GM21526 (cell line): ENCODE measurements at regions not wholly inside any gene's neighbourhood (a gene's known extent, or its start where the extent isn't known, plus 50 kb on each side); places are given as distances from the start of the nearest gene placed in this dataset.
"Not testable (repeated sequence)": the region's sequence is repeated elsewhere in the genome, so short reads cannot be mapped to it uniquely, and the experiment has no call there.

Source experiments
- ATAC-seq: cut with Tn5 transposase; IDR thresholded peaks from one replicate; pipeline ENCODE4 v1.9.1; 2021; ENCODE audit warnings: moderate library complexity; ENCODE audit not compliant: unreplicated experiment, low FRiP score

DNA sequence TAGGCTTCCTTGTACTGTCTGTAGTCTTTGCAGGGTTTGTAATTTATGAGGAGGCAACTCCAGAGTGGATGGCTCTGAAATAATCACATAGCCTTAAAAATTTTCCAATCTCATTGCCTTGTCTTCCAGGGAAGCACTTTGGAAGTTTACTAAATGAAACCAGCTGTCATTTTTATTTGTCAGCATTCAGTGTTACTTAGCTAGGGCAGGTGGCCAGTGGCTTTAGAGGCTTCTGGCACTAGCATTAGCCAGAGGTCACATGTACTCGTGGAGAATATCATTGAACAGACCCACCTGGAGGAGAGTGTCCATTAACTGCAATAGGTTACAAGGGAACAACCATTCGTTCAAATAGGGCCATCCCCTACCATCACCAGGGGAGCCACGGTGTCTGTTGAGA is 160.3 kb upstream of the SLC28A3 start:
- no peak for ATAC-seq

DNA sequence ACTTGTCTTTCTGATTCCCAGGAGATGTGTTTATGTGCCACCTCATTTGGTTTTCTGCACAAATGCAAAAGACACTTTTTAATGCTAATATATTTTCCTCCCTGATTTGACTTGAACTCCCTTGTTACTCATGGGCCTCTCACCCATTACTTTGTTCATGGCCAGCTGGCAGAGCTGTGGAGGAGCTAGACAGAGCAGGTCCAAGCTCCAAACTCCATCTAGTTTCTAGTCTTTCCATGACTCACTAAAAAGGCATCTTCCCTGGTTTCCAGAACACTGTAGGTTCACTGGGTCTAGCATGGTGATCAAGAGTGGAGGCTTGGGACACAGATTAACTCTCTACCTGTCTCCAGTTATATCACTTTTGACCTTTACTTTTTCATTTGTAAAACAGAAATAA is 161.0 kb upstream of the SLC28A3 start:
- ATAC-seq: no peak

DNA sequence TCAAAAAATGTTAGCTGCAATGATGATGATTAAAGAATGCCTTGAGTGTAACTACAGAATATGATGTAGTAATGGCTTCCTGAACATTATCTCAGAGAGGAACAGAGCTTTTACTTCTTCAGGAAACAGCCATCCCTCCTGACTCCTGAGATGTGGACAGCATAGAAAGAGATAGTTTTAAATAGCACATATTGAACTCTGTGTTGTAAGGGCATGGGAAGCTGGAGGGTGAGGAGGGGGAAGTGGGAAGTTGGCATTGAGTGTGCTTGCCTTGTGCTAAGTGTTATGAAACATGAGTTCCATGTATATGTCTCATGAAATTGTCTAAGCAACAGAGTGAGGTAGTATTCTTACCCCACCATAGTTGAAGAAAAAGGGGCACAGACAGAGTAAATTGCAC is 161.5 kb upstream of the SLC28A3 start:
- ATAC-seq: no peak

DNA sequence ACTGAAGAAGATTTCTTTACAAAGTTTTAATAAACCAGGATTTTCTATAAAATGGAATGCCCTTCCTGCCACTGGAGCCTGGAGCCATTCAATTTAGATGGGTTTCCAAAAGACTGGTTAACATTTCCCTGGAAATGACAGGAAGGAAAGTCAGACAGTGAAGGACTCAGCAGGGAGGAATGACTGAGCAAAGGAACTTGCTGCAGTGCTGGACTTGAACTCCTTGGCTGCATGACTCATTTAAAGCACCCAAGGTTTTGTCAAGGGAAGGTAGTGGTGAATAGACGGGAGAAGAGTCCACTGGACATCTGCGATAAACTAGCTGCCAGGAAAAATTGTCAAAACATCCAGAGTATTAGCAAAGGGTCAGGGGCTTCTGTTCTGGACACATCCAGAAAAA is 163.8 kb upstream of the SLC28A3 start:
- no peak for ATAC-seq

DNA sequence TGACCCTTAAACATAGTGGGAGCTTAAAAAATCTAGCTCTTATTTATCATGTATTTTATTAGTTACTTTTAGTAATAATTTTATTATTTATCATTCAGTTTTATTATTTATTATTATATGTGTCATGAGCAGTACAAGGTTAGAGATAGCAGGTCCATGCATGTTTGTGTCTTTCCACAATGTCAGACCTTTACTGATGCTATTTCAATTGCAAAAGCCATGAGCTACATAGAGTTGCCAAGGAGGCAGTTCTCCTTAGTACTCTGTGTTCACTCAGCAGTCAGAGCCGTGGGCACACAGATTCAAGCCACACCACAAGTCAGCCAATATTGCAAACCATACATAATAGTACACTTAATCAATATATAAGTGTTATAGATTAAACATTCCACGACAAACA is 157.9 kb upstream of the NTRK2 start:
- no peak for ATAC-seq

DNA sequence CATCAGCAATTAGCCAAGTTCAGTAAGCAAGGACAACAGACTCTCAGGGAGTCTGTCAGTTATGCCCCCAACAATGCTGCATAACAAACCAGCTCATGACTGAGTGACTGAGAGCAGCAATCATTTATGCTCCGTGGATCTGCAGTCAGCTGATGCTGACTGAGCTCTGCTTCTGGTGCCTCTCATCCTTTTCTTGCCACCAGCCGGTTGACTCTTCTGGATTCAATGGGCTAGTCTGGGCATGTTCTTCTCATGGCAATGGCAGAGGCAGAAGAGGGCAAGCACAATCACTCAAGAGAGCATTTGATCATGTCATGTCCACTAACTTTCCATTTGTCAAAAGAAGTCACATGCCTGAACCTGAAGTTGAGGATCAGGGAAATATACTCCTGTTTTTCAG is 157.0 kb upstream of the NTRK2 start:
- ATAC-seq: no peak

DNA sequence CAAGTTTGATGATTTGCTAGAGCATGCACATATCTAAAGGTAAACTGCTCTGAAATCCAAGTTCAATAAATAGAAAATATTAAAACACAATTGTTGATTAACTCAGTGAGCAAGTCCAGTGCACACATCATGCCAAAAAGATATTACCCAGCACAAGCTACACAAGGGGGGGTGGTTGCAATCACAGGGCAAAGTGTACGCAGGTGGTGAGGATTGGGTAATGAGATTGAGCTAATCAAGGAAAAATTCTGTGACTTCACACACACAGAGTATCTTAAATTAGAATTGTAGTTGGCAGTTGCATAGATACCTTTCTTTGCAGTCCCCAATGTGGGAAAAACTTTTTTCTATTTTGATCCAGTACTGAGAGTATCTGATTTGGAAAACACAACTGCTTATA is 156.1 kb upstream of the NTRK2 start:
- ATAC-seq: no peak

DNA sequence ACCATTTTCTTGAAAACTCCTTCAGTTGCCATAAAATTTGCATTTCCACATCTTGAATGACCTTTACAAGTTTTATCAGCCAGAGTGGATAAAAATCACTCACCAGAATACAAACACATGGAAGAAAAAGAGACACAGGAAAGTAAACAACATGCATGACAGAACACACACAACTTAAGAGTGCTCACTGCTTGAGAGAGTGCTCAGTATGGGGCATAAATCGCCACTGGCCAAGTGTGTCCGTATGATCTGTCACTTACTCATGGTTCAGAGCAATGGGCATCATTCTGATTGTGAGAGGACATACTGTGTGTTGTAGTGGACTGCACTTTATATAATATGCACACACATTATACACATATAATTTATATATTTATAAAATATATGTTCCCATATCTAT is 155.6 kb upstream of the NTRK2 start:
- ATAC-seq: no peak

DNA sequence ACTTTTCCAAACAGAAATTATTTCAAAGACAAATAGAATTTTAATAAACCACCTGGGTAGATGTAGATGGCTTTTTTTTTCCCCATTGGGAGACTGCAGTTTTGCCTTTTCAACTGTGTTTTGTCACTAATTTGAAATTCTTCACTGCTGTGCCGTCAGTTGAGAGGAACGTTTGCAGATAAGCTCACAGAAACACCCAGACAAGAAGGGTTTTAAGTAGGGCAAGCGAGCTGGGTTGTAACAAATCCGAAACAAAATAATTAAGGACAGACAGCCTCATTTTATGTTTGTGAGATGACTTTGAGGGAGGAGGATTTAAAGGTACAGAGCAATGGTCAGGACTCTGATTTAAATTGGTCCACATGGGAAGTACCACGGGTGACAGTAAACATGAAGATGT is 155.1 kb upstream of the NTRK2 start:
- no peak for ATAC-seq

DNA sequence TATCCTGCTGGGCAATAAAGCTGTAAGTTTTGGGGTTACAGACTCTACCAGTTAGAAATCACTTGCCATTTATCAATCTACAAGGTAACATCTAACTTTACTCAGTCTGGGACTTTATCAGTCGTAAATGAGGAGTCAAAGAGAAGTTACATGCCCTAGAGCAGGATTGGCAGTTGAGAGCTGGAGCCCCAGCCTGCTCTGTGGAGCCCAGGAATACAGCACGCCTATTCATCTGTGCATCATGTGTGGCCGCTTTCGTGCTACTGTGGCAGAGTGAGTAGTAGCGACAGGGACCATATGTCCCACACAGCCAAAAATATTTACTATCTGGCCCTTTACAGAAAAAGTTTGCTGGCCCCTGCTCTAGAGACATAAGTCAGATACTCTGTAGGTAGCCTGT is 152.5 kb upstream of the NTRK2 start:
- ATAC-seq: no peak

DNA sequence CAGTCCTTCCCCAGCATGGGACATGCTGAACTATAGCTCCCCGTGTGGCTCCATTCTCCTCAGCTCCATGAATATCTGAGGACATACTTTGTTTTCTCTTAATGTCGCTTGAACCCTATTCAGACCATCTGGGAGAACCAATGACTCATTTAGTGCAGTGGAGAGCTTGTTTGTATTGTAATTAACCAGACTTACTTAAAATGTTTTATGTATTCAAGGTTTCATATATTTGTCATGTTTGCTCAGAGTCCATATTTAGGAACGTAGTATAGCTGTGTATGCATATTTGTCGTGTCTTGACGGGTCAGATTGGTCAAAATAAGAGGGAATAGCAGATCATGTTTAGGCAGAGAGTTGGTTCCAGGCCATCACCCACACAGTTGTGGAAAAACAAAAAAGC is 150.1 kb upstream of the NTRK2 start:
- ATAC-seq: no peak

DNA sequence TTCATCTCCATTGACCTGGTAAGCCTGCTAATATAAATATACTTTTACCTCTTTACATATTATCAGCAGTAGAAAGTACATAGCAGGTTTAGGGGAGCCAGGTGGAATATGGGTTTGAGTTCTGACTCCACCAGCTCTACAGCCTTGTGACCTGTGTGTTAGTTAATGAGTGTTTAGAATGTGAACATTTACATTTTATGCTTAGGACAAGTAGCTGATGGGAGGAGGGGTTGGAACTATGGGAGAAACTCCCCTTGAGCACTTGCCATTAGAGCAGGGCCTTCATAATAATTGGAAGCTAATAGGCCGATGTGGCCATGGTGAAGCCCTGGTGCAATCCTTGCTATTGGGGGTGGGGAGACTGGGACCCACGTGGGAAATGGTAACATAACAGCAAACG is 148.3 kb upstream of the NTRK2 start:
- ATAC-seq: no peak

DNA sequence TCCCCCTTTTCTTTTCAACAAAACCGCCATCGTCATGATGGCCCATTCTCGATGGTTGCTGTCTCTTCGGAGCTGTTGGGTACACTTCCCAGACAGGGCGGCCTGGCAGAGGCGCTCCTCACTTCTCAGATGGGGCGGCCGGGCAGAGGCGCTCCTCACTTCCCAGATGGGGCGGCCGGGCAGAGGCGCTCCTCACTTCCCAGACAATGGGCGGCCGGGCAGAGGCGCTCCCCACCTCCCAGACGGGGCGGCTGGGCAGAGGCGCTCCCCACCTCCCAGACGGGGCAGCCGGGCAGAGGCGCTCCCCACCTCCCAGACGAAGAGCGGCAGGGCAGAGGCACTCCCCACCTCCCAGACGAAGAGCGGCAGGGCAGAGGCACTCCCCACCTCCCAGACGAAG is 143.3 kb upstream of the NTRK2 start:
- not testable (repeated sequence) for ATAC-seq

DNA sequence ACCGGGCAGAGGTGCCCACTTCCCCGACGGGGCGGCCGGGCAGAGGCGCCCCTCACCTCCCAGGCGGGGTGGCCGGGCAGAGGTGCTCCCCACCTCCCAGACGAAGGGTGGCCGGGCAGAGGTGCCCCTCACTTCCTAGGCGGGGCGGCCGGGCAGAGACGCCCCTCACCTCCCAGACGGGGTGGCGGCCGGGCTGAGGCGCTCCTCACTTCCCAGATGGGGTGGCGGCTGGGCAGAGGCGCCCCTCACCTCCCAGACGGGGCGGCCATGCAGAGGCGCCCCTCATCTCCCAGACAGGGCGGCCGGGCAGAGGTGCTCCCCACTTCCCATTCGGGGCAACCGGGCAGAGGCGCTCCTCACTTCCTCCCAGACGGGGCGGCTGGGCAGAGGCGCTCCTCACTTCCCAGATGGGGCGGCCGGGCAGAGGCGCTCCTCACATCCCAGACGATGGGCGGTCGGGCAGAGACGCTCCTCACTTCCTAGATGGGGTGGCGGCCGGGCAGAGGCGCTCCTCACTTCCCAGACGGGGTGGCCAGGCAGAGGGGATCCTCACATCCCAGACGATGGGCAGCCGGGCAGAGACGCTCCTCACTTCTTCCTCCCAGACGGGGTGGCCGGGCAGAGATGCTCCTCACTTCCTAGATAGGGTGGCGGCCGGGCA is 142.3 kb upstream of the NTRK2 start:
- ATAC-seq: not testable (repeated sequence)

DNA sequence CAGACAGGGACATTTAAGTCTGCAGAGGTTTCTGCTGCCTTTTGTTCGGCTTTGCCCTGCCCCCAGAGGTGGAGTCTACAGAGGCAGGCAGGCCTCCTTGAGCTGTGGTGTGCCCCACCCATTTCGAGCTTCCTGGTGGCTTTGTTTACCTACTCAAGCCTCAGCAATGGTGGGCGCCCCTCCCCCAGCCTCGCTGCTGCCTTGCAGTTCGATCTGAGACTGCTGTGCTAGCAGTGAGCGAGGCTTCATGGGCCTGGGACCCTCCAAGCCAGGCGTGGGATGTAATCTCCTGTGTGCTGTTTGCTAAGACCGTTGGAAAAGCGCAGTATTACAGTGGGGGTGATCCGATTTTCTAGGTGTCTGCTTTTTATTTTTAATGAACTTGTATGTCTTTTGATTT is 133.6 kb upstream of the NTRK2 start:
- not testable (repeated sequence) for ATAC-seq

DNA sequence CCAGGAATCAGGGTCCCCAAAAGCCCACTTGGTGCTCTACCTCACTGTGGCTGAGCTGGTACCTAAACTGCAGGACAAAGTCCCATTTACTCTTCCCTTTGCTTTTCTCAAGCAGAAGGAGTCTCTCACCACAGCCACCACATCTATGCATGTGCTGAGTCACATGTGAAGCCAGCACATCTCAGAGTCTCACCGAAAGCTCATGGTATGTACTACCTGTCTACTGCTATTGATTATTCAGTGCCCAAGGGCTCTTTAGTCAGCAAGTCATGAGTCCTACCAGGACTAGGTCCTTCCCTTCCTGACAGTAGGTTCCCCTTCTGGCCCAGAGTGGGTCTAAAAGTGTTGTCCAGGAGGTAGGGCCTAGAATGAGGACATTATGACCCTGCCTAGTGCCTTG is 130.7 kb upstream of the NTRK2 start:
- ATAC-seq: no peak

DNA sequence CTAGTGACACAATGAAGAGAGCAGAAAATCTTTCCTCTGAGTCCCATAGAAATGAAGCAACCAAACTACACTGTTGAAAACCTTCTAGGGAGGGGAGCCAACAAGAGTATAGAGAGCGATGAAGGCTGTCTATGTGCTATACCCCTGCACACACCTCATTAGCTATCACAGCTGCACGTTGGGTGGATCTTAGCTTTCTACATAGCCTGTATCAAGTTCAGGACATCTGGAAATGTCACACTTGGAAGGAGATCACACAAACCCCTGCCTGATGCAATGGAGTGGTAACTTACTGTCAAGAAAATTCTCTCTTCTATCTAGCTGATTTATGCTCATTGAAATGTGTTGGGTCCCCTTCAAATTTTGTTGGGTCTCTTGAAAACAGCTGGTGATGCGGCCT is 127.0 kb upstream of the NTRK2 start:
- no peak for ATAC-seq

DNA sequence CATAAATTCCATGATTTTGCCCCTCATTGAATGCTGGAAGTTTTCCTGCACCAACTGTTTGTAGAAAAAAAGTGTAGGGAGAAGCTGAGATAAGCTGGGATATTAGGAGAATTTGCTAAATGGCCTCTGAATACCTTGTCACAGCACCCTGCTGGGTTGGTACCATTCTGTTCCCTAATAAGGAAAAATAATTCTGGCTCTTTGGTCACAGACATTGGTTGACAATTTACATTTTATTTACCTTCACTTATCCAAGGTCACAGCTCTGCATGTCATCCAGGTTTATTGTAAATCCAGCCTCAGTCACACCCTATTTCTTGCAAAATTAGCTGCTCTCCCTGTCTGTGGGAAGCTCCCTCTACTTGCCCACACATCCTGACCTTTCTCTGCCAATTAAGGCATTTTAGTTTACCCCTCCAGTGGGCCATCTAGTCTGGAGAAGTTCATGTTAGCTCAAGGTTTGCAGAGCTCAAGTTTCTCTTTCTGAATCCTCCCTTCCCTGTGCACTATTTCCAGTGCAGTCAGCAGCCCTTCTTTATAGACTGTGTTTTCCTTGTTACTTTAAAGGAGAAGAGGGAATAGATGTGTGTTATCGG is 115.4 kb upstream of the NTRK2 start:
- no peak for ATAC-seq

DNA sequence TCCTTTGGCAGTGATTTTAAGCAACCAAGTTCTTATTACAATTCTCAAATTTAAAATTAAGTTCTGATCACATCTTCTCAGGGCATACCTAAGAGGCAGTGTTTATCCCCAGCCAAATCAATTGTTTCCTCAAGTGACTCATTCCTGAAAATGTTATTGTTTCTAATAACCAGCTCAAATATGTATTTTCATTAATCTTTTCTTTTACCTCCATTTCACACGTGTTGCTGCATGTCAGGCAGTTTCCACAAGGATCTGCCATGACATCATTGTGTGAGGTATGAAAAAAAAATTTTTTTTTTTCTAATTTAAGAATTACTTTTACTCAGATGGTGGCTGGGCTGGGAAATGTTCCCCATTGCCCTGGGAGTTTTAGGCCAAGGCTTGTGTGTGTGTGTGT is 113.0 kb upstream of the NTRK2 start:
- ATAC-seq: no peak

DNA sequence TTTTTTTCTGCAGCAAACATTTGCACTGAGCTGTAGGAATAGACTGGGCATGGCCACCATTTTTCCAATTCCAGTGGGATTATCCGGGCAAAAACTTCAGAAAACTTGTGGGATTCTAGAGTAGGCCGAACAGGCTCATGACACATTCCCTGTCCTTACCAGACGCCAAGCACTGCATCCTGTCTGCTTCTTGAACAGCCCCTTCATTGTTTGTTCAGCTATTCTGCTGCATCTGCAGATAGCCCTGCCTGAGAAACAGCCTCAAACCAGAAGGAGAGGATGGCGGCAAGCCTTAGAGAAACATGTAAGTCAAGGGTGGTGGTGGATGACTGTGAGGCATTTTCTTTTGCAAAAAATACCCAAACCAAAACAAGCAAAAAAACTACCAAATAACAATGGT is 111.8 kb upstream of the NTRK2 start:
- no peak for ATAC-seq

DNA sequence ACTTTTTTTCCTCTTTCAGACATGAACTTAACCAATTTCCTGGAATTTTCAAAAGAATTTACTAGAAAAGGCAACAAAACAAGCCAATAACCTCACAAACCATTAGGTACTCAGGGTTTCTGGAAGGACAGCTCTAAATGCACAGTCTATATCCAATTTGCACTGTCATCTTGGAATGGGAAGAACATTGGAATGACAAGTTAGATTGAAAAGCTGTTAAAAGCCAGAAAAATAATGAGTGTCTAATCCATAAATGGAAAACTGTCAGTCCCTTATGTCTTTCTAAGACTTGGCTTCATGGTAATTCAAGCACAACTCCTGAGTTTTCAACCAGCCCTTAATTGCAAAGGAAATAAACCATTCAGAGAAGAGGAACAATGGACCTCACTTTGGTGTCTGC is 105.8 kb upstream of the NTRK2 start:
- no peak for ATAC-seq

DNA sequence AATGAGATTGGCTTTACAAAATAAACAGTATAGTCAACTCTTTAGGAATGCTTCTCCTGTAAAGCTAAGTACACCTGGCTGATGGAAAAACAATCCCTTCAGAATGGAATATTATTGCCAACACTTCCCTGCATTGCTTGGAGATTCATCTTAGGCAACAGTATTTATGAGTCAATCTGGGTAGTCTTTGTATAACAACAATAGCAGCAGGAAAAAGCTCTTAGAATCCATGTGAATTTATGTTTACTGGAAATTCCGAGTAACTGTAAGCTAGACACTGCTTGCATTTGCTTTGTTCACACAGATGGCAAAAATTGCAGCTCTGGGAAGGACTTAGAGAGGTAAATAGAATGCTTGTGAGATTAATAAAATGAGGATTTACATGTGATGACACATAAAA is 101.7 kb upstream of the NTRK2 start:
- no peak for ATAC-seq
